Right lobe of liver (tissue), 6 donors: ENCODE measurements at regions not wholly inside any gene's neighbourhood (a gene's known extent, or its start where the extent isn't known, plus 50 kb on each side); places are given as distances from the start of the nearest gene placed in this dataset.

Source experiments
- ATAC-seq, 4 donors: fragments of 200-7000 bp; cut with Tn5 transposase; one replicate each; pipeline ENCODE4 v1.9.1; 2020; ENCODE audit warnings: mild to moderate bottlenecking in 4 of 4, moderate library complexity in 4 of 4
- DNase-seq, 3 donors: peaks; one replicate each; pipeline ENCODE4 v3.0.0-alpha.2; 2020
- H3K27ac ChIP-seq, 3 donors: fragments of 200-600 bp; one replicate each; pipeline ENCODE4 v1.8.0; 2022
- H3K27me3 ChIP-seq, 2 donors: fragments of 200-600 bp; one replicate each; pipeline ENCODE4 v1.8.0; 2022
- H3K36me3 ChIP-seq, 4 donors: fragments of 200-600 bp; sonication (generic) in 1 of 4; one replicate each; pipeline versions ENCODE4 v1.5.1 to v1.8.0; 2017 to 2022; ENCODE audit warnings: control low read depth in 1 of 4
- H3K4me1 ChIP-seq, 4 donors: fragments of 200-600 bp; sonication (generic) in 1 of 4; one replicate each; pipeline versions ENCODE4 v1.5.1 to v1.8.0; 2017 to 2022; ENCODE audit warnings: control low read depth in 1 of 4
- H3K4me3 ChIP-seq, 3 donors: fragments of 200-600 bp; one replicate each; pipeline ENCODE4 v1.8.0; 2022
- H3K9me3 ChIP-seq, 4 donors: fragments of 200-600 bp; sonication (generic) in 1 of 4; one replicate each; pipeline versions ENCODE4 v1.5.1 to v1.8.0; 2017 to 2022; ENCODE audit warnings: control low read depth in 1 of 4
- POLR2A ChIP-seq: fragments of 450-650 bp; IDR thresholded peaks from one replicate; pipeline ENCODE4 v1.6.1; 2017; ENCODE audit warnings: antibody characterized with exemption, mild to moderate bottlenecking
- WGBS: methylation state at CpG from one replicate; pipeline ENCODE4 v1.1.6; 2018; ENCODE audit warnings: low coverage, low lambda C conversion rate; ENCODE audit not compliant: insufficient coverage; ENCODE audit errors: missing lambda C conversion rate; 5-methylcytosine and 5-hydroxymethylcytosine counted together
- intact Hi-C, 2 donors: fragments of 100-400 bp; cut with DNase I; formaldehyde crosslinking; loops; one replicate each; pipeline versions ENCODE4 v1.11.2 to v1.14.1; 2022
- TF ChIP-seq, protein P1 (sequence below), 4 donors: fragments of 200-600 bp in 3 of 4; fragments of 450-650 bp in 1 of 4; IDR thresholded peaks; one replicate each; pipeline versions ENCODE4 v1.5.1 to v1.8.0; 2016 to 2022; ENCODE audit warnings: antibody characterized with exemption in 4 of 4, mild to moderate bottlenecking in 2 of 4
- donor health status: DM: no; HTN: yes; CAD: no.
- donor health status: DM: no; HTN: no; CAD: no.
- donor health status: DM: no; HTN: no; CAD: no.
- donor health status: DM: no; HTN: yes; CAD: no.
- donor health status: DM: no; HTN: yes; CAD: no.

DNA sequence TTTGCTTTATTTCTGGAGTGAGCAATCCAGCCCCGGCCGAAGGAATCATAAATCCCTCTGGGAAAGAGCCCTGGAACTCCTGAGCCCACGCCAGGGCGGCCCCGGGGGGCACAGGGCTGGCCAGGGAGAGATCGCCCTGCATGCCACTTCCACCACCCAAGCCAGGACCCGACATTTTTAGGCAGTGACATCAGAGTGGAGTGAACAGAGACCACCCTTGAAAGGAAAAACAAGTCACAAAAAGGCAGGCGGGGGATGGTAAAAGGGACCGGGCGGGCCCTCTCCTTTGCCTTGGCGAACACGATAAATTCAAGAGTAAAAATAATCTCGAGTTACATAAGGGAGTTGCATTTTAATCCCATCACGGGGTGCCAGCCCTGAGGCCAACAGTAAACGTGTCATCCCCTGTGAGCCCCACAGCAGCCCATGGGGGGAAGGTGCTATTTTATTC, 284.1 kb downstream of the C16orf95 start:
- Histone ChIP-seq H3K27me3 (no peaks in the 10 kb centered on the region), H3K4me1 (no peaks in the 10 kb centered on the region), H3K9me3 (no peaks in the 10 kb centered on the region), H3K27ac (no peak overlapping the region), H3K36me3 (no peaks in the 10 kb centered on the region), H3K4me3 (no peak overlapping the region)
- DNase-seq (peak in 1 of 3 donors; percentile 11), ATAC-seq (no peak)
- TF ChIP-seq, protein P1, sequence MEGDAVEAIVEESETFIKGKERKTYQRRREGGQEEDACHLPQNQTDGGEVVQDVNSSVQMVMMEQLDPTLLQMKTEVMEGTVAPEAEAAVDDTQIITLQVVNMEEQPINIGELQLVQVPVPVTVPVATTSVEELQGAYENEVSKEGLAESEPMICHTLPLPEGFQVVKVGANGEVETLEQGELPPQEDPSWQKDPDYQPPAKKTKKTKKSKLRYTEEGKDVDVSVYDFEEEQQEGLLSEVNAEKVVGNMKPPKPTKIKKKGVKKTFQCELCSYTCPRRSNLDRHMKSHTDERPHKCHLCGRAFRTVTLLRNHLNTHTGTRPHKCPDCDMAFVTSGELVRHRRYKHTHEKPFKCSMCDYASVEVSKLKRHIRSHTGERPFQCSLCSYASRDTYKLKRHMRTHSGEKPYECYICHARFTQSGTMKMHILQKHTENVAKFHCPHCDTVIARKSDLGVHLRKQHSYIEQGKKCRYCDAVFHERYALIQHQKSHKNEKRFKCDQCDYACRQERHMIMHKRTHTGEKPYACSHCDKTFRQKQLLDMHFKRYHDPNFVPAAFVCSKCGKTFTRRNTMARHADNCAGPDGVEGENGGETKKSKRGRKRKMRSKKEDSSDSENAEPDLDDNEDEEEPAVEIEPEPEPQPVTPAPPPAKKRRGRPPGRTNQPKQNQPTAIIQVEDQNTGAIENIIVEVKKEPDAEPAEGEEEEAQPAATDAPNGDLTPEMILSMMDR (IDR thresholded peaks at IDR 0.05), result no peak
- no peak for TF ChIP-seq POLR2A
- intact Hi-C loops, result no loop called here
- WGBS, result 62% methylated on average over 12 of the region's 15 CpGs

DNA sequence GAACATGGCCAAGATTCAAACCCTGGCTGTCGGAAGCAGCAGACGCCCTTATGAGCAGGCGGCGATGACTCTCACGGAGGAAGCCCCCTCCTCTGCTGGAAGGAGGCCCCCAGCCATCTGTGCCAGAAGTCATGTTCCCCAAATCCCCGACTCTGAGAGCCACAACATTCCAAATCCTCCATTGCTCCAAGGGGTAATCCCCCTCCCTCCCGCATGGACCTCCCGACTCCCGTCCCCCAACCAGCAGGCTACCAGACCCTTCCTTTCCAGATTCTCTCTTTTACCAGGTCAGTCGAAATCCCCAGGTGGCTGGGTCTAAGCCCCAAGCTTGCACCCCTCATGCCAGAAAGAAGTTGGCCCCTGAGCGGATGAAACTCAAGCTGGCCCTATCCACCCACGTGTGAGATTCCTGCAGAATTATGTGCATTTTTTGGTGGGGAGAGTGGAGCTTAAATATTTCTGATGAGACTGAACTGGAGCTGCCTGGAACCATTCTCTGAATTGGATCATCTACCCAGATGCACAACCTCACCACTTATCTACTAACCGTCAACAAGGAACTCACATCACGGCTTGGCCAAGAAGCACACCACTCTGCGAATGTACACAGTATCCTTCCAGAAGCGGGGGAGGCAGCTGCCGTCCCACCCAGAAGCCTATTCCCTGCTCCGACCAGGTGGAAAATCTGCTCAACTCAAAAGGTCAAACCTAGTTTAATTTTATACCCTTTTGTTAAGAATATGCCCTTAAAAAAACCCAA, 283.5 kb downstream of the C16orf95 start:
- 56% methylated on average over 17 of the region's 18 CpGs for WGBS
- ATAC-seq, result no peak

DNA sequence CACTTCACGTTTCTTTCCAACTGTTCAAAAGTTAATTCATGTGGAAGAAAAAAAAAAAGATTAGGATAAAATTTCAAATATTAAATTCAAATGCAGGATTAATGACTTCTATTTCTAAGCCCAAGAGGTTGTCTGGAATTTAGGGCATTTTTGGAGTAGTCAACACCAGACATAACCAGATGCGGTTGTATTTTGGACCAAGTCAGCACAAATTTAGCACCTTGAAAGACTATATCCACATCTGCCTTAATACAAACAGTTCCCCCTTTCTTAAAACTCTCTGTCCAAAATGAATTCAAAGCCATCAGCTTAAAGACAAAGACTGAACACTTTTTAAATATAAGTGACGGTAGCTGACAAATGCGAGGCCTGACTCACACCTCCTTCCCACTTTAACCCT, 282.9 kb downstream of the C16orf95 start:
- Histone ChIP-seq H3K27ac (no peak overlapping the region), H3K4me3 (no peak overlapping the region), H3K27me3 (no peaks in the 10 kb centered on the region), H3K36me3 (no peaks in the 10 kb centered on the region), H3K4me1 (no peaks in the 10 kb centered on the region), H3K9me3 (no peaks in the 10 kb centered on the region)
- WGBS, result 44% methylated on average over 4 of the region's 4 CpGs
- no peak for TF ChIP-seq POLR2A
- TF ChIP-seq, protein P1 (IDR thresholded peaks at IDR 0.05), result no peak
- ATAC-seq (no peak), DNase-seq (no peak)
- intact Hi-C loops, result no loop called here

More for the DNA sequence above, 283.5 kb downstream of the C16orf95 start:
- DNase-seq, result peak in 1 of 3 donors; percentile 16
- Histone ChIP-seq H3K36me3 (no peaks in the 10 kb centered on the region), H3K9me3 (no peaks in the 10 kb centered on the region), H3K27me3 (no peaks in the 10 kb centered on the region), H3K4me3 (no peak overlapping the region), H3K27ac (no peak overlapping the region), H3K4me1 (no peaks in the 10 kb centered on the region)
- TF ChIP-seq, protein P1 (IDR thresholded peaks at IDR 0.05), result no peak
- TF ChIP-seq POLR2A, result no peak
- intact Hi-C loops, result no loop called here

DNA sequence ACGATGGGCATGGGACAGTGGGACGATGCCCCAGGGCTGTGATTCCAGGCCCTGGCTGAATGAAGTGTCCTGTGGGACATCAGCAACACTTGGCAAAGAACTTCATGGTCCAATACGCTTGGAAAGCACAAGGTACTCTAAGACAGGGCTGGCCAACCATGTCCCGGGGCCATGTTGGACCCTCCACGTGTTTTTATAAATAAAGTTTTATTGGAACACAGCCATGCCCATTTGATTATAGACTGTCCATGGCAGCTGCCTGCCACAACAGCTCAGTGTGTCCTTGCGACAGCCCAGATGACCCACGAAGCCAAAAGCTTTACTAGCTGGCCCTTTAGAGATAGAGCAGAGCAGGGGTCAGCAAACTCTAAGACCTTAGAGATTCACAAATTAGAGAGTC, 282.1 kb downstream of the C16orf95 start:
- DNase-seq (peak in 1 of 3 donors; percentile 16), ATAC-seq (no peak)
- H3K4me3 ChIP-seq, result no peak overlapping the region
- no peaks in the 10 kb centered on the region for H3K36me3 ChIP-seq
- no peaks in the 10 kb centered on the region for H3K9me3 ChIP-seq
- H3K27me3 ChIP-seq, result no peaks in the 10 kb centered on the region
- WGBS, result 69% methylated on average over 5 of the region's 7 CpGs
- H3K4me1 ChIP-seq, result no peaks in the 10 kb centered on the region
- no peak overlapping the region for H3K27ac ChIP-seq
- TF ChIP-seq POLR2A, result no peak
- TF ChIP-seq, protein P1 (IDR thresholded peaks at IDR 0.05), result no peak
- intact Hi-C loops, result no loop called here
